ENCODE measurements at regions not wholly inside any gene's neighbourhood (a gene's known extent, or its start where the extent isn't known, plus 50 kb on each side); places are given as distances from the start of the nearest gene placed in this dataset.

GRCh38 chr6:1463275-1463674 is 73.9 kb downstream of the FOXF2 start:
- TF ChIP-seq CTCF (IDR thresholded peaks at IDR 0.05) (no peak), POLR2A (IDR thresholded peaks at IDR 0.05) (no peak)

Measured in Peyer's patch (tissue), 4 donors.